Neural progenitor cell (in vitro differentiated cells): ENCODE measurements at regions not wholly inside any gene's neighbourhood (a gene's known extent, or its start where the extent isn't known, plus 50 kb on each side); places are given as distances from the start of the nearest gene placed in this dataset.

Experiments used
- DNase-seq: peaks from one replicate; pipeline ENCODE4 v3.0.0-alpha.2; 2016; ENCODE audit warnings: low spot score
- H2AFZ ChIP-seq: fragments of 200-600 bp; sonication (generic); replicated peaks from 2 replicates; pipeline ENCODE4 v1.6.1; 2016; ENCODE audit warnings: antibody characterized with exemption
- H3F3A ChIP-seq: fragments of 200-600 bp; sonication (generic); 2 replicates; pipeline ENCODE4 v1.6.1; 2016; ENCODE audit warnings: antibody characterized with exemption, low read depth
- H3K27ac ChIP-seq: fragments of 200-600 bp; sonication (generic); 2 replicates; pipeline ENCODE4 v1.5.1; 2016; ENCODE audit warnings: mild to moderate bottlenecking
- H3K27me3 ChIP-seq: fragments of 200-600 bp; sonication (generic); 2 replicates; pipeline ENCODE4 v1.6.1; 2016; ENCODE audit warnings: mild to moderate bottlenecking, moderate library complexity
- H3K36me3 ChIP-seq: fragments of 200-600 bp; sonication (generic); 2 replicates; pipeline ENCODE4 v1.5.1; 2016
- H3K4me1 ChIP-seq: fragments of 200-600 bp; sonication (generic); 2 replicates; pipeline ENCODE4 v1.6.1; 2016; ENCODE audit warnings: mixed run types
- H3K4me2 ChIP-seq: fragments of 200-600 bp; sonication (generic); 2 replicates; pipeline ENCODE4 v1.6.1; 2016
- H3K4me3 ChIP-seq: fragments of 200-600 bp; sonication (generic); 2 replicates; pipeline ENCODE4 v1.5.1; 2016
- H3K79me2 ChIP-seq: fragments of 200-600 bp; sonication (generic); 2 replicates; pipeline ENCODE4 v1.6.1; 2016; ENCODE audit warnings: low read depth
- H3K9ac ChIP-seq: fragments of 200-600 bp; sonication (generic); 2 replicates; pipeline ENCODE4 v1.6.1; 2016
- H3K9me3 ChIP-seq: fragments of 200-600 bp; sonication (generic); 2 replicates; pipeline ENCODE4 v1.5.1; 2016; ENCODE audit warnings: low read depth
- H4K20me1 ChIP-seq: fragments of 200-600 bp; sonication (generic); 2 replicates; pipeline ENCODE4 v1.6.1; 2016; ENCODE audit warnings: low read depth
- H3K27ac Mint-ChIP-seq: 3 replicates; pipeline ENCODE4 v1.8.0; 2021; ENCODE audit warnings: mixed read lengths
- H3K27me3 Mint-ChIP-seq: 2 replicates; pipeline ENCODE4 v1.8.0; 2022; ENCODE audit warnings: low read depth, mild to moderate bottlenecking, inconsistent platforms, moderate library complexity, mixed read lengths; ENCODE audit not compliant: insufficient read depth
- H3K36me3 Mint-ChIP-seq: 3 replicates; pipeline ENCODE4 v1.8.0; 2021; ENCODE audit warnings: mixed read lengths
- H3K4me1 Mint-ChIP-seq: 3 replicates; pipeline ENCODE4 v1.8.0; 2021; ENCODE audit warnings: mixed read lengths
- H3K4me3 Mint-ChIP-seq: 3 replicates; pipeline ENCODE4 v1.8.0; 2021; ENCODE audit warnings: mild to moderate bottlenecking, moderate library complexity, mixed read lengths
- H3K9me3 Mint-ChIP-seq: 3 replicates; pipeline ENCODE4 v1.8.0; 2020; ENCODE audit warnings: mixed read lengths
- EZH2 ChIP-seq: fragments of 200-600 bp; sonication (generic); IDR thresholded peaks from 2 replicates; pipeline ENCODE4 v1.6.1; 2017; ENCODE audit warnings: antibody characterized with exemption, mild to moderate bottlenecking, moderate library complexity
- EZH2phosphoT487 ChIP-seq: fragments of 200-600 bp; sonication (generic); IDR thresholded peaks from 2 replicates; pipeline ENCODE4 v1.6.1; 2017; ENCODE audit warnings: antibody characterized with exemption
- TF ChIP-seq, protein P1 (sequence below): fragments of 200-600 bp; sonication (generic); IDR thresholded peaks from 2 replicates; pipeline ENCODE4 v1.5.1; 2017; ENCODE audit warnings: antibody characterized with exemption, mild to moderate bottlenecking

DNA sequence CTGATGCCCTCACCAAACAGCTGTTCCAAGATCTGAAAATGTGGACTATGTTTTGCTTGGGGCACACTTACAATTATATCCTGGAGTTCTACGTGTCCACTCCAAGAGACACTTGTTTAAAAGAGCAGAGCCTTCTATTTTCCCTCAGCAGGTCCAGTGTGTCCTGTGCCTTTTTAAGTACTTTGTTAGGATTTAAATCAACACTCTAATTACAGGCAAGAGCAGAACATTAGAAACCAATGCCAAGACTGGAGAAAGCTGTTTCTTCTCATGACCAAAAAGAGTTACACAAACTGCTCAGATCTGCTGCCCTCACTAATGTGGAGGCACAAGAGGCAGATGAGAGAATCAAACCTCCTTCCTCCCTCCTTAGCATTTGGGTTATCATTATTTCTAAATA, 452.9 kb downstream of the LMO4 start:
- H3K27ac ChIP-seq = no peak overlapping the region
- H3K9ac ChIP-seq = no peak overlapping the region
- H2AFZ ChIP-seq = no peak overlapping the region
- H3K27me3 Mint-ChIP-seq = no peaks in the 10 kb centered on the region
- no peak for DNase-seq
- no peaks in the 10 kb centered on the region for H3K79me2 ChIP-seq
- no peaks in the 10 kb centered on the region for H3K9me3 Mint-ChIP-seq
- no peak overlapping the region for H3K27ac Mint-ChIP-seq
- no peaks in the 10 kb centered on the region for H3K27me3 ChIP-seq
- no peaks in the 10 kb centered on the region for H3F3A ChIP-seq
- no peak for TF ChIP-seq EZH2
- TF ChIP-seq EZH2phosphoT487 = no peak
- TF ChIP-seq, protein P1, sequence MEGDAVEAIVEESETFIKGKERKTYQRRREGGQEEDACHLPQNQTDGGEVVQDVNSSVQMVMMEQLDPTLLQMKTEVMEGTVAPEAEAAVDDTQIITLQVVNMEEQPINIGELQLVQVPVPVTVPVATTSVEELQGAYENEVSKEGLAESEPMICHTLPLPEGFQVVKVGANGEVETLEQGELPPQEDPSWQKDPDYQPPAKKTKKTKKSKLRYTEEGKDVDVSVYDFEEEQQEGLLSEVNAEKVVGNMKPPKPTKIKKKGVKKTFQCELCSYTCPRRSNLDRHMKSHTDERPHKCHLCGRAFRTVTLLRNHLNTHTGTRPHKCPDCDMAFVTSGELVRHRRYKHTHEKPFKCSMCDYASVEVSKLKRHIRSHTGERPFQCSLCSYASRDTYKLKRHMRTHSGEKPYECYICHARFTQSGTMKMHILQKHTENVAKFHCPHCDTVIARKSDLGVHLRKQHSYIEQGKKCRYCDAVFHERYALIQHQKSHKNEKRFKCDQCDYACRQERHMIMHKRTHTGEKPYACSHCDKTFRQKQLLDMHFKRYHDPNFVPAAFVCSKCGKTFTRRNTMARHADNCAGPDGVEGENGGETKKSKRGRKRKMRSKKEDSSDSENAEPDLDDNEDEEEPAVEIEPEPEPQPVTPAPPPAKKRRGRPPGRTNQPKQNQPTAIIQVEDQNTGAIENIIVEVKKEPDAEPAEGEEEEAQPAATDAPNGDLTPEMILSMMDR = no peak
- H3K36me3 Mint-ChIP-seq = no peaks in the 10 kb centered on the region
- H4K20me1 ChIP-seq = no peaks in the 10 kb centered on the region
- H3K4me3 Mint-ChIP-seq = no peak overlapping the region
- no peaks in the 10 kb centered on the region for H3K4me1 ChIP-seq
- no peaks in the 10 kb centered on the region for H3K4me1 Mint-ChIP-seq
- H3K36me3 ChIP-seq = no peaks in the 10 kb centered on the region
- no peak overlapping the region for H3K4me3 ChIP-seq
- no peaks in the 10 kb centered on the region for H3K9me3 ChIP-seq
- H3K4me2 ChIP-seq = no peak overlapping the region

- Histone ChIP-seq H3K4me2 (no peak overlapping the region), H3F3A (no peaks in the 10 kb centered on the region), H3K36me3 (no peaks in the 10 kb centered on the region), H3K4me1 (no peaks in the 10 kb centered on the region), H3K27ac (no peak overlapping the region), H3K79me2 (no peaks in the 10 kb centered on the region), H3K27me3 (no peaks in the 10 kb centered on the region), H3K4me3 (no peak overlapping the region), H3K9me3 (no peaks in the 10 kb centered on the region), H2AFZ (no peak overlapping the region), H4K20me1 (no peaks in the 10 kb centered on the region), H3K9ac (no peak overlapping the region)
- Mint-ChIP-seq H3K27ac (no peak overlapping the region), H3K4me1 (peaks cover 4% of the 10 kb centered on the region), H3K4me3 (no peak overlapping the region), H3K36me3 (no peaks in the 10 kb centered on the region), H3K27me3 (no peaks in the 10 kb centered on the region), H3K9me3 (no peaks in the 10 kb centered on the region)
- TF ChIP-seq, protein P1 = no peak
- TF ChIP-seq EZH2 (no peak), EZH2phosphoT487 (no peak)
- DNase-seq = no peak
These were observed 454.6 kb downstream of the LMO4 start for GRCh38 chr1:87783315-87783714.

- Histone ChIP-seq H2AFZ (no peak overlapping the region), H3K36me3 (no peaks in the 10 kb centered on the region), H3K27me3 (no peaks in the 10 kb centered on the region), H3K4me1 (no peaks in the 10 kb centered on the region), H3K4me2 (no peak overlapping the region), H3K9ac (no peak overlapping the region), H3K79me2 (no peaks in the 10 kb centered on the region), H4K20me1 (no peaks in the 10 kb centered on the region), H3F3A (no peaks in the 10 kb centered on the region), H3K4me3 (no peak overlapping the region), H3K9me3 (no peaks in the 10 kb centered on the region), H3K27ac (no peak overlapping the region)
- Mint-ChIP-seq H3K4me3 (no peak overlapping the region), H3K4me1 (peaks cover 4% of the 10 kb centered on the region), H3K27ac (no peak overlapping the region), H3K36me3 (no peaks in the 10 kb centered on the region), H3K9me3 (no peaks in the 10 kb centered on the region), H3K27me3 (no peaks in the 10 kb centered on the region)
- DNase-seq = no peak
- TF ChIP-seq EZH2 (no peak), EZH2phosphoT487 (no peak)
- TF ChIP-seq, protein P1 = no peak
These were observed 456.7 kb downstream of the LMO4 start for GRCh38 chr1:87785386-87785785.

- no peak overlapping the region for H3K27ac Mint-ChIP-seq
These were observed 457.5 kb downstream of the LMO4 start for GRCh38 chr1:87786229-87786628.

More at GRCh38 chr1:87786229-87786628, 457.5 kb downstream of the LMO4 start:
- Mint-ChIP-seq H3K36me3 (no peaks in the 10 kb centered on the region), H3K4me3 (no peak overlapping the region), H3K27me3 (no peaks in the 10 kb centered on the region), H3K4me1 (peaks cover 4% of the 10 kb centered on the region), H3K9me3 (no peaks in the 10 kb centered on the region)
- H3F3A ChIP-seq = no peaks in the 10 kb centered on the region
- H2AFZ ChIP-seq = no peak overlapping the region
- no peaks in the 10 kb centered on the region for H3K79me2 ChIP-seq
- TF ChIP-seq EZH2 (no peak), EZH2phosphoT487 (no peak)
- TF ChIP-seq, protein P1 = no peak
- no peak overlapping the region for H3K27ac ChIP-seq
- H3K4me1 ChIP-seq = no peaks in the 10 kb centered on the region
- H3K4me3 ChIP-seq = no peak overlapping the region
- H3K36me3 ChIP-seq = no peaks in the 10 kb centered on the region
- no peak for DNase-seq
- H4K20me1 ChIP-seq = no peaks in the 10 kb centered on the region
- no peak overlapping the region for H3K9ac ChIP-seq
- H3K4me2 ChIP-seq = no peak overlapping the region
- no peaks in the 10 kb centered on the region for H3K9me3 ChIP-seq
- no peaks in the 10 kb centered on the region for H3K27me3 ChIP-seq
